ENCODE measurements at regions not wholly inside any gene's neighbourhood (a gene's known extent, or its start where the extent isn't known, plus 50 kb on each side); places are given as distances from the start of the nearest gene placed in this dataset.

DNA sequence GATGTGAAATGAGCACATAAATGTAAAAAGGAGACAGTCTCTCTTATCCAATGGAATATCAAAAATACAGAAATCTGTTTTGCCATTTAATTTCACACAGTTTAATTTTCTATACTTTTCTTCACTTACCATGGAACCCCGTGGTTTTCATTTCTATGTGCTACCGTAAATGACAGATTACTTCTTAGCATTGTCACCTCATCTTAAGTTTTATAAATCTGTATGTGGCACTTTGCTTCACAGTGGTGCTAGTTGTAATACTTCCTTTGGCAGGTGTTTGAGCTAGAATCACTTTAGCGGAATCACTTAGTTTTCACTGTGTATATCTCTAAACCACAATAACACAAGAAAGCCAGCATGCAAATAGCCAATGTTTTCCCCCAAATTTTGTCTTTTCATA is 781.9 kb upstream of the MGAT4C start:
- no peak overlapping the region for H3K27ac ChIP-seq
- H3K27me3 ChIP-seq: no peaks in the 10 kb centered on the region
- peaks cover 3% of the 10 kb centered on the region for H3K9me3 ChIP-seq
- no peak for TF ChIP-seq CTCF (IDR thresholded peaks at IDR 0.05)
- H3K36me3 ChIP-seq: no peaks in the 10 kb centered on the region
- no peaks in the 10 kb centered on the region for H3K4me1 ChIP-seq (ENCODE audit: control insufficient read depth in 1 of 2, insufficient read depth in 1 of 2, low read depth in 1 of 2, low read length in 1 of 2)
- no peak overlapping the region for H3K4me3 ChIP-seq (ENCODE audit: low read depth in 1 of 2, low read length in 1 of 2)

DNA sequence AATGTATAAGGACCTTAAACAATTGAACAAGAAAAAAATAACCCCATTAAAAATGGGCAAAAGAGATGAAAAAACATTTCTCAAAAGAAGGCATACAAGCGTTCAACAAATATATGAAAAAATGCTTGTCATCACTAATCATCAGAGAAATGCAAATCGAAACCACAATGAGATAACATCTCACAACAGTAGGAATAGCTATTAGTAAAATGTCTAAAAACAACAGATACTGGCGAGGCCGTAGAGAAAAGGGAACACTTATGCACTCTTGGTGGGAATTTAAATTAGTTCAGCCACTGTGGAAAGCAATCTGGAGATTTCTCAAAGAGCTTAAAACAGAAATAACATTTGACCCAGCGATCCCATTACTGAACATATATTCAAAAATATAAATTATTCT is 769.8 kb upstream of the MGAT4C start:
- Histone ChIP-seq H3K27ac (no peak overlapping the region), H3K4me1 (ENCODE audit: control insufficient read depth in 1 of 2, insufficient read depth in 1 of 2, low read depth in 1 of 2, low read length in 1 of 2) (no peaks in the 10 kb centered on the region), H3K36me3 (no peaks in the 10 kb centered on the region), H3K27me3 (no peaks in the 10 kb centered on the region), H3K4me3 (ENCODE audit: low read depth in 1 of 2, low read length in 1 of 2) (no peak overlapping the region), H3K9me3 (no peaks in the 10 kb centered on the region)
- TF ChIP-seq CTCF (IDR thresholded peaks at IDR 0.05): no peak

DNA sequence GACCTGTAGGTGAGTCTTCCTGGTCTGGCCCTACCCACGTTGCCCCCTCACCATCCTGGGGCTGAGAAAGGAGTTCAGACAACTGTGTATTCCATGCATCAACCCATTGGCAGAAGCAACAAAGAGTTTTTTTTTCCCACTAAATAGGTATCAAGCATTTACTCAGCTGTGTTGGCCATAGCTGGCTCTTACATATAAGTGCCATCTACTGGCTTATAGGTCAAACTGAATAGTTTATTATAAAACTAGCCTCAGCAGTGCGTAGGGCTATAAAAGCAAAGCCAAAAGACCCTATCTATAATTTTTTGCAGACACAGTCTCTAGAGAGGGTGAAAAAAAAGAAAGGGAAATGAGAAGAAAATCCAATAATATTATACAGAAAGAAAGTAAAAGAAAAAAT is 765.2 kb upstream of the MGAT4C start:
- H3K36me3 ChIP-seq: no peaks in the 10 kb centered on the region

DNA sequence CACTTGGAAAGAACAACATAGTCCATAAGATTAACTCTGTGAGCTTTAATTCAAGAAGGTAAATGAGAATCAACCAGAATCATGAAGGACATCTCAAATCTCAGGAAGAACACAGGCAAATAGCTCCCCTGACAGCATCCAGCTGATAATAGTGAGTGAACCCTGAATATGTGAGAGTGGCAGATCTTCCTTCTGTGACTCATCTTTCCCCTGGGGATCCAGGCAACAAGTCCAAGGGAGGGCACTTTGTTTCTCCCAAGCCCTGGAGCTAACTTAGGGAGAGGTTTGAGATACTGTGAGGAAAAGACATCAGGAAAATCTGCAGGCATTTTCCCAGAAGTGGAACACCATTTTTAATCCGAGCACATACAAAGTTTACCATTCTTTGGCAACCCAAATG is 763.9 kb upstream of the MGAT4C start:
- no peaks in the 10 kb centered on the region for H3K9me3 ChIP-seq
- no peaks in the 10 kb centered on the region for H3K36me3 ChIP-seq
- no peak overlapping the region for H3K27ac ChIP-seq
- no peak for TF ChIP-seq CTCF (IDR thresholded peaks at IDR 0.05)
- H3K4me1 ChIP-seq (ENCODE audit: control insufficient read depth in 1 of 2, insufficient read depth in 1 of 2, low read depth in 1 of 2, low read length in 1 of 2): no peaks in the 10 kb centered on the region
- H3K4me3 ChIP-seq (ENCODE audit: low read depth in 1 of 2, low read length in 1 of 2): no peak overlapping the region
- no peaks in the 10 kb centered on the region for H3K27me3 ChIP-seq

More for the DNA sequence above, 765.2 kb upstream of the MGAT4C start:
- Histone ChIP-seq H3K27me3 (no peaks in the 10 kb centered on the region), H3K4me3 (ENCODE audit: low read depth in 1 of 2, low read length in 1 of 2) (no peak overlapping the region), H3K4me1 (ENCODE audit: control insufficient read depth in 1 of 2, insufficient read depth in 1 of 2, low read depth in 1 of 2, low read length in 1 of 2) (no peaks in the 10 kb centered on the region), H3K9me3 (no peaks in the 10 kb centered on the region), H3K27ac (no peak overlapping the region)
- no peak for TF ChIP-seq CTCF (IDR thresholded peaks at IDR 0.05)

DNA sequence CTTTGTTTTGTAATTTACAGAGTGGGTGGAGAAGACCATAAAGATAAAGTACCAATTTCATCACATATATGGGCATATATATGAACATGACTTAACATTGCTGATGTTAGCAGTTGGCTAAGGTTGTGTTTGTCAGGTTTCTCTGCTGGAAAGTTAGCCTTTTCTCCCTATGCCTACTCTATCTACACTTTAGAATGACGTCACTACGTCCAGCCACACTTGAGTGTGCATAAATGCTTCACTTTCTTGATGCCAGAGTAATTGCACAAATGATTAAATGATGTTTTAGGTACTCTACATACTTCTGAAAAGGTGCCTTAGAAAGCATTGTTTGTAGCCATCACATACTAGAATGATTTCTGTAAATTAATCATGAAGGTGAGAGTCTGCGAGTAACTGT is 759.2 kb upstream of the MGAT4C start:
- H3K27ac ChIP-seq: no peak overlapping the region
- H3K9me3 ChIP-seq: no peaks in the 10 kb centered on the region
- no peaks in the 10 kb centered on the region for H3K4me1 ChIP-seq (ENCODE audit: control insufficient read depth in 1 of 2, insufficient read depth in 1 of 2, low read depth in 1 of 2, low read length in 1 of 2)
- no peaks in the 10 kb centered on the region for H3K36me3 ChIP-seq
- H3K27me3 ChIP-seq: no peaks in the 10 kb centered on the region
- no peak for TF ChIP-seq CTCF (IDR thresholded peaks at IDR 0.05)
- H3K4me3 ChIP-seq (ENCODE audit: low read depth in 1 of 2, low read length in 1 of 2): no peak overlapping the region

DNA sequence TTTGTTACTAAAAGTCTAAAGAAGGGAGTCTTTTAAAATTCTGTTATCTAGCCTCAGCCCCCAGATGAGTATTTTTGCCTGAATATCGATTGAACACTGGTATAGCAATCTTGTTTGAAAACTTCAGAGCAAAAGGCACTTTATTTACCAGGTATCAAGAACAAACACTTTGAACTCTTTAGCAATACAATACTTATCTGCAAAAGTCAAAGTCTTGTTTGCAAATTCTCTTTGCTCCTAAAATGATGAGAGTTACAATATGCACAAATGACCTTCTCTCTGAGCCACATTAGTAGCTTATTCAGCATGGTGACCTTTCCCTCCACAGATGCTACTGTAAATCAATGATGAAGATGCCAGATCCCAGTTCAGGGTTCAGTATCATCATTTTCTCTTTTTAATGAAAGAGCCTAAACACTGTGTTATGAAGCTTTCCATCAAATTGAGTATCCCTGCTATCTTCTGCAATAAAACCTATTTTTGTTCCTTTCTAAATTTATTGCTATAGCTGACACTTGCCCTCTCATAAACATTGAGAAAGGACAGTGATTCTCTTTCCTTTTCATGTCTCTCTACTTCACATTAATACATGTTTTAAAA is 752.7 kb upstream of the MGAT4C start:
- Histone ChIP-seq H3K27me3 (no peaks in the 10 kb centered on the region), H3K4me3 (ENCODE audit: low read depth in 1 of 2, low read length in 1 of 2) (no peak overlapping the region), H3K36me3 (no peaks in the 10 kb centered on the region), H3K4me1 (ENCODE audit: control insufficient read depth in 1 of 2, insufficient read depth in 1 of 2, low read depth in 1 of 2, low read length in 1 of 2) (no peaks in the 10 kb centered on the region), H3K27ac (no peak overlapping the region), H3K9me3 (no peaks in the 10 kb centered on the region)
- TF ChIP-seq CTCF (IDR thresholded peaks at IDR 0.05): no peak
